Osteoblast (primary cell): ENCODE measurements at regions not wholly inside any gene's neighbourhood (a gene's known extent, or its start where the extent isn't known, plus 50 kb on each side); places are given as distances from the start of the nearest gene placed in this dataset.

Experiments used
- DNase-seq: peaks from one replicate; pipeline ENCODE4 v3.0.0; 2011; ENCODE audit warnings: low spot score, mixed read lengths; ENCODE audit not compliant: insufficient read length; ENCODE audit errors: missing footprints
- H2AFZ ChIP-seq: 2 replicates; pipeline ENCODE4 v1.6.0; 2011; ENCODE audit warnings: mild to moderate bottlenecking, low read length
- H3K27ac ChIP-seq: 2 replicates; pipeline ENCODE4 v1.5.1; 2011; ENCODE audit warnings: mild to moderate bottlenecking, low read depth, low read length, moderate library complexity
- H3K27me3 ChIP-seq: 2 replicates; pipeline ENCODE4 v1.6.0; 2012; ENCODE audit warnings: mild to moderate bottlenecking, control low read depth, inconsistent platforms, low read length, moderate library complexity; ENCODE audit not compliant: insufficient read depth
- H3K36me3 ChIP-seq: 2 replicates; pipeline ENCODE4 v1.5.1; 2011; ENCODE audit warnings: mild to moderate bottlenecking, low read length, control low read depth, moderate library complexity; ENCODE audit not compliant: insufficient read depth
- H3K4me1 ChIP-seq: 2 replicates; pipeline ENCODE4 v1.5.1; 2011; ENCODE audit warnings: mild to moderate bottlenecking, low read length, control low read depth, moderate library complexity; ENCODE audit not compliant: insufficient read depth
- H3K4me2 ChIP-seq: 2 replicates; pipeline ENCODE4 v1.6.0; 2011; ENCODE audit warnings: mild to moderate bottlenecking, low read length; ENCODE audit not compliant: insufficient read depth
- H3K4me3 ChIP-seq: fragments of 200-600 bp; sonication (generic); 3 replicates; pipeline ENCODE4 v1.5.1; 2012; ENCODE audit warnings: mild to moderate bottlenecking, low read length, inconsistent platforms; ENCODE audit not compliant: insufficient read depth
- H3K79me2 ChIP-seq: 2 replicates; pipeline ENCODE4 v1.6.0; 2012; ENCODE audit warnings: mild to moderate bottlenecking, low read length, control low read depth, inconsistent platforms; ENCODE audit not compliant: insufficient read depth
- H3K9me3 ChIP-seq: 2 replicates; pipeline ENCODE4 v1.5.1; 2011; ENCODE audit warnings: low read depth, low read length, control low read depth
- H4K20me1 ChIP-seq: 2 replicates; pipeline ENCODE4 v1.6.0; 2012; ENCODE audit warnings: mild to moderate bottlenecking, low read length, control low read depth; ENCODE audit not compliant: insufficient read depth
- CTCF ChIP-seq: IDR thresholded peaks from 2 replicates; pipeline ENCODE4 v1.5.1; 2011; ENCODE audit warnings: mild to moderate bottlenecking, low read depth, low read length, moderate library complexity; ENCODE audit errors: extremely low read depth

GRCh38 chr5:106094839-106095238, 1575.9 kb downstream of the EFNA5 start:
- Histone ChIP-seq H3K36me3 (no peaks in the 10 kb centered on the region), H3K27me3 (no peaks in the 10 kb centered on the region)
- no peak for TF ChIP-seq CTCF

GRCh38 chr5:106094204-106094607, 1576.5 kb downstream of the EFNA5 start:
- no peak overlapping the region for H3K4me2 ChIP-seq
- TF ChIP-seq CTCF, result no peak
- H3K27me3 ChIP-seq, result no peaks in the 10 kb centered on the region
- peak overlapping the region; percentile 23 for H3K4me3 ChIP-seq
- no peaks in the 10 kb centered on the region for H3K36me3 ChIP-seq
- H3K79me2 ChIP-seq, result no peaks in the 10 kb centered on the region
- peaks cover 4% of the 10 kb centered on the region for H3K4me1 ChIP-seq
- H3K9me3 ChIP-seq, result no peaks in the 10 kb centered on the region
- peak overlapping the region; percentile 17 for H2AFZ ChIP-seq
- DNase-seq, result no peak
- no peaks in the 10 kb centered on the region for H4K20me1 ChIP-seq
- H3K27ac ChIP-seq, result no peak overlapping the region

More at GRCh38 chr5:106094839-106095238, 1575.9 kb downstream of the EFNA5 start:
- no peaks in the 10 kb centered on the region for H4K20me1 ChIP-seq
- no peak overlapping the region for H2AFZ ChIP-seq
- H3K4me1 ChIP-seq, result peaks cover 4% of the 10 kb centered on the region
- no peaks in the 10 kb centered on the region for H3K79me2 ChIP-seq
- DNase-seq, result no peak
- H3K9me3 ChIP-seq, result no peaks in the 10 kb centered on the region
- no peak overlapping the region for H3K4me2 ChIP-seq
- no peak overlapping the region for H3K4me3 ChIP-seq
- no peak overlapping the region for H3K27ac ChIP-seq

GRCh38 chr5:106093134-106093533, 1577.6 kb downstream of the EFNA5 start:
- peaks cover 4% of the 10 kb centered on the region for H3K4me1 ChIP-seq
- H3K4me3 ChIP-seq, result no peak overlapping the region
- no peak overlapping the region for H3K27ac ChIP-seq
- no peak overlapping the region for H2AFZ ChIP-seq
- DNase-seq, result no peak
- H3K79me2 ChIP-seq, result no peaks in the 10 kb centered on the region
- no peaks in the 10 kb centered on the region for H4K20me1 ChIP-seq
- no peaks in the 10 kb centered on the region for H3K27me3 ChIP-seq
- no peaks in the 10 kb centered on the region for H3K9me3 ChIP-seq
- no peaks in the 10 kb centered on the region for H3K36me3 ChIP-seq
- H3K4me2 ChIP-seq, result no peak overlapping the region
- TF ChIP-seq CTCF, result no peak

GRCh38 chr5:106092455-106092854, 1578.3 kb downstream of the EFNA5 start:
- no peaks in the 10 kb centered on the region for H3K27me3 ChIP-seq
- peaks cover 2% of the 10 kb centered on the region for H3K4me1 ChIP-seq
- no peaks in the 10 kb centered on the region for H4K20me1 ChIP-seq
- H3K36me3 ChIP-seq, result no peaks in the 10 kb centered on the region
- no peak for DNase-seq
- H3K27ac ChIP-seq, result no peak overlapping the region
- H3K4me3 ChIP-seq, result no peak overlapping the region
- H3K9me3 ChIP-seq, result no peaks in the 10 kb centered on the region
- no peak for TF ChIP-seq CTCF
- no peak overlapping the region for H3K4me2 ChIP-seq
- H2AFZ ChIP-seq, result no peak overlapping the region
- no peaks in the 10 kb centered on the region for H3K79me2 ChIP-seq
